ENCODE measurements at regions not wholly inside any gene's neighbourhood (a gene's known extent, or its start where the extent isn't known, plus 50 kb on each side); places are given as distances from the start of the nearest gene placed in this dataset.

DNA sequence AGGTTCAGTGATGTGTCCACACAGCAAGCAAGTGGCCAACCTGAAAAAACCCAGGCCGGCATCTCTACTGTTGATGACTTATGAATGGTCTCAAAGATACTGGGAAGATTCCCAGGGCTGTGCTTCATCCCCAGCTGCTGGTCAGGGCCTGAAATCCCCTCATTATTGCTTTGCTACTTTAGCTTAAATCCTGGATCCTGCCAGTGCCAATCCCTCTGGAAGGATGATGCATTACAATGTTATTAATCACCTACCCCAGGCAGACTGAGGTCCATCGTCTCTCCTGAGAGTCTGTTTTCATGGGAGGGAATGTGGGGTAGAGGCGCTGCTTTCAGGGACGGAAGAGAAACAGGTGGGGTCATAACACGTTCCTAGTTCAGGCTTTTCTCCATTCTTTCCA, 371.6 kb downstream of the RPS24 start:
- no peaks in the 10 kb centered on the region for H3K36me3 ChIP-seq (replicated peaks in 1 of 2; ENCODE audit: control insufficient read depth in 1 of 2, insufficient read depth in 2 of 2, low read length in 1 of 2)
- H3K27ac ChIP-seq (ENCODE audit: low read depth in 2 of 2, low read length in 1 of 2): no peak overlapping the region
- no peaks in the 10 kb centered on the region for H3K79me2 ChIP-seq (ENCODE audit: insufficient read depth)
- H3K9me2 ChIP-seq: no peaks in the 10 kb centered on the region
- H4K20me1 ChIP-seq (ENCODE audit: insufficient read depth): no peaks in the 10 kb centered on the region
- no peak for TF ChIP-seq MEF2A (IDR thresholded peaks at IDR 0.05; ENCODE audit: borderline replicate concordance, low read depth)
- TF ChIP-seq, protein P1, sequence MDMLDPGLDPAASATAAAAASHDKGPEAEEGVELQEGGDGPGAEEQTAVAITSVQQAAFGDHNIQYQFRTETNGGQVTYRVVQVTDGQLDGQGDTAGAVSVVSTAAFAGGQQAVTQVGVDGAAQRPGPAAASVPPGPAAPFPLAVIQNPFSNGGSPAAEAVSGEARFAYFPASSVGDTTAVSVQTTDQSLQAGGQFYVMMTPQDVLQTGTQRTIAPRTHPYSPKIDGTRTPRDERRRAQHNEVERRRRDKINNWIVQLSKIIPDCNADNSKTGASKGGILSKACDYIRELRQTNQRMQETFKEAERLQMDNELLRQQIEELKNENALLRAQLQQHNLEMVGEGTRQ (IDR thresholded peaks at IDR 0.05; ENCODE audit: borderline replicate concordance, low read depth, low read length): no peak
- no peak for TF ChIP-seq TAF1 (IDR thresholded peaks at IDR 0.05; ENCODE audit: borderline replicate concordance, low read depth, low read length)
- TF ChIP-seq, protein P2, sequence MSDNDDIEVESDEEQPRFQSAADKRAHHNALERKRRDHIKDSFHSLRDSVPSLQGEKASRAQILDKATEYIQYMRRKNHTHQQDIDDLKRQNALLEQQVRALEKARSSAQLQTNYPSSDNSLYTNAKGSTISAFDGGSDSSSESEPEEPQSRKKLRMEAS (IDR thresholded peaks at IDR 0.05; ENCODE audit: low read depth): no peak
- TF ChIP-seq, protein P3, sequence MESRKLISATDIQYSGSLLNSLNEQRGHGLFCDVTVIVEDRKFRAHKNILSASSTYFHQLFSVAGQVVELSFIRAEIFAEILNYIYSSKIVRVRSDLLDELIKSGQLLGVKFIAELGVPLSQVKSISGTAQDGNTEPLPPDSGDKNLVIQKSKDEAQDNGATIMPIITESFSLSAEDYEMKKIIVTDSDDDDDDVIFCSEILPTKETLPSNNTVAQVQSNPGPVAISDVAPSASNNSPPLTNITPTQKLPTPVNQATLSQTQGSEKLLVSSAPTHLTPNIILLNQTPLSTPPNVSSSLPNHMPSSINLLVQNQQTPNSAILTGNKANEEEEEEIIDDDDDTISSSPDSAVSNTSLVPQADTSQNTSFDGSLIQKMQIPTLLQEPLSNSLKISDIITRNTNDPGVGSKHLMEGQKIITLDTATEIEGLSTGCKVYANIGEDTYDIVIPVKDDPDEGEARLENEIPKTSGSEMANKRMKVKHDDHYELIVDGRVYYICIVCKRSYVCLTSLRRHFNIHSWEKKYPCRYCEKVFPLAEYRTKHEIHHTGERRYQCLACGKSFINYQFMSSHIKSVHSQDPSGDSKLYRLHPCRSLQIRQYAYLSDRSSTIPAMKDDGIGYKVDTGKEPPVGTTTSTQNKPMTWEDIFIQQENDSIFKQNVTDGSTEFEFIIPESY (IDR thresholded peaks at IDR 0.05; ENCODE audit: borderline replicate concordance, low read depth): no peak
- no peak for TF ChIP-seq JUND (IDR thresholded peaks at IDR 0.05)
- TF ChIP-seq, protein P4, sequence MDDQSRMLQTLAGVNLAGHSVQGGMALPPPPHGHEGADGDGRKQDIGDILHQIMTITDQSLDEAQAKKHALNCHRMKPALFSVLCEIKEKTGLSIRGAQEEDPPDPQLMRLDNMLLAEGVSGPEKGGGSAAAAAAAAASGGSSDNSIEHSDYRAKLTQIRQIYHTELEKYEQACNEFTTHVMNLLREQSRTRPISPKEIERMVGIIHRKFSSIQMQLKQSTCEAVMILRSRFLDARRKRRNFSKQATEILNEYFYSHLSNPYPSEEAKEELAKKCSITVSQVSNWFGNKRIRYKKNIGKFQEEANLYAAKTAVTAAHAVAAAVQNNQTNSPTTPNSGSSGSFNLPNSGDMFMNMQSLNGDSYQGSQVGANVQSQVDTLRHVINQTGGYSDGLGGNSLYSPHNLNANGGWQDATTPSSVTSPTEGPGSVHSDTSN (IDR thresholded peaks at IDR 0.05): no peak
- no peak for TF ChIP-seq RXRA (IDR thresholded peaks at IDR 0.05; ENCODE audit: borderline replicate concordance, low read depth)
- no peak for TF ChIP-seq ELF1 (IDR thresholded peaks at IDR 0.05)
- H3F3A ChIP-seq (replicated peaks; ENCODE audit: insufficient read depth): no peaks in the 10 kb centered on the region
- peaks cover 0 to 60% of the 10 kb centered on the region in 2 experiments; a peak in 2 of 4 replicates for H3K4me1 ChIP-seq (ENCODE audit: control insufficient read depth in 1 of 2, insufficient read depth in 2 of 2, low read depth in 1 of 2, low read length in 1 of 2)
- no peak overlapping the region for H3K9ac ChIP-seq
- POLR2A ChIA-PET: no interaction called here
- 64% methylated on average over 5 of the region's 5 CpGs for WGBS (ENCODE audit: low lambda C conversion rate)
- H3K4me2 ChIP-seq: no peak overlapping the region
- no peak for DNase-seq
- H3K4me3 ChIP-seq (ENCODE audit: low read depth in 2 of 2, low read length in 1 of 2): no peak overlapping the region
- no peak overlapping the region for H2AFZ ChIP-seq (ENCODE audit: low read depth)
- H3K27me3 ChIP-seq (ENCODE audit: insufficient read depth): no peaks in the 10 kb centered on the region
- CTCF ChIA-PET: interaction anchor here (0.8 kb wide), 1 partner anchor 194 kb away, joined by 4 read pairs; no protein-coding TSS in a partner anchor
- H3K9me3 ChIP-seq: no peaks in the 10 kb centered on the region

DNA sequence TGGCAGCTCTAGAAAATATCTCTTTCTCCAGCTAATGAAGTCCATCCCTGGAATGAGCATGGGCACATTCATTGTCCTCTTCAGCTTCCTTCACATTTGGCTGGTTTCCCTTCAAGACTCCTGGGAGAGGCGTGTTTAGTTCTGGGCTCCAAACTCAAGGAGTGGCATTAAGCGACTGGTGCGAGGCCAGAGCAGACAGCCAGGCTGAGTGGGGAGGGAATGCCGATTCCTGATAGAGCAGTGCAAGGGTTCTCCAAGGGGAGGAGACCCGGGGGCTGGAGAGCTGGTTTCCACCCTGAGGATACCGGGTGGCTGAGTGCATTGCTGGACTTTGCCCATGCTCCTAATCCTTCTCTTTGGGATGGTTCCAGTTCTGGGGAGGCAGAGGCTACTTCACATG, 372.1 kb downstream of the RPS24 start:
- Histone ChIP-seq H3K4me1 (ENCODE audit: control insufficient read depth in 1 of 2, insufficient read depth in 2 of 2, low read depth in 1 of 2, low read length in 1 of 2) (peaks cover 0 to 64% of the 10 kb centered on the region in 2 experiments; a peak in 2 of 4 replicates), H3K9me3 (no peaks in the 10 kb centered on the region), H3K9ac (no peak overlapping the region), H3K36me3 (replicated peaks in 1 of 2; ENCODE audit: control insufficient read depth in 1 of 2, insufficient read depth in 2 of 2, low read length in 1 of 2) (no peaks in the 10 kb centered on the region), H3K4me3 (ENCODE audit: low read depth in 2 of 2, low read length in 1 of 2) (no peak overlapping the region), H3K79me2 (ENCODE audit: insufficient read depth) (no peaks in the 10 kb centered on the region), H4K20me1 (ENCODE audit: insufficient read depth) (no peaks in the 10 kb centered on the region), H3K9me2 (no peaks in the 10 kb centered on the region), H2AFZ (ENCODE audit: low read depth) (no peak overlapping the region), H3K4me2 (no peak overlapping the region), H3F3A (replicated peaks; ENCODE audit: insufficient read depth) (no peaks in the 10 kb centered on the region), H3K27ac (ENCODE audit: low read depth in 2 of 2, low read length in 1 of 2) (peak overlapping the region in 1 of 2 experiments; percentile 19; a peak in 1 of 4 replicates), H3K27me3 (ENCODE audit: insufficient read depth) (no peaks in the 10 kb centered on the region)
- ChIA-PET CTCF (interaction anchor here (0.8 kb wide), 1 partner anchor 195 kb away, joined by 4 read pairs; no protein-coding TSS in a partner anchor), POLR2A (no interaction called here)
- DNase-seq: no peak
- WGBS (ENCODE audit: low lambda C conversion rate): 82% methylated on average over 6 of the region's 6 CpGs
- TF ChIP-seq CHD2 (IDR thresholded peaks at IDR 0.05; ENCODE audit: low read length, partially characterized antibody): no peak
- TF ChIP-seq, protein P5, sequence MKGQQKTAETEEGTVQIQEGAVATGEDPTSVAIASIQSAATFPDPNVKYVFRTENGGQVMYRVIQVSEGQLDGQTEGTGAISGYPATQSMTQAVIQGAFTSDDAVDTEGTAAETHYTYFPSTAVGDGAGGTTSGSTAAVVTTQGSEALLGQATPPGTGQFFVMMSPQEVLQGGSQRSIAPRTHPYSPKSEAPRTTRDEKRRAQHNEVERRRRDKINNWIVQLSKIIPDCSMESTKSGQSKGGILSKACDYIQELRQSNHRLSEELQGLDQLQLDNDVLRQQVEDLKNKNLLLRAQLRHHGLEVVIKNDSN (IDR thresholded peaks at IDR 0.05; ENCODE audit: borderline replicate concordance, low read depth): no peak
- TF ChIP-seq NRF1 (IDR thresholded peaks at IDR 0.05; ENCODE audit: low read depth, low read length): no peak
- no peak for TF ChIP-seq SMC3 (IDR thresholded peaks at IDR 0.05; ENCODE audit: low read depth, low read length)
- no peak for TF ChIP-seq EZH2phosphoT487 (IDR thresholded peaks at IDR 0.05; ENCODE audit: borderline replicate concordance, low read depth)
- TF ChIP-seq, protein P1 (IDR thresholded peaks at IDR 0.05; ENCODE audit: borderline replicate concordance, low read depth, low read length): no peak
- no peak for TF ChIP-seq RFX5 (IDR thresholded peaks at IDR 0.05; ENCODE audit: low read length)
- no peak for TF ChIP-seq FOXJ3 (CRISPR knock-in tag; IDR thresholded peaks at IDR 0.05)
- TF ChIP-seq, protein P2 (IDR thresholded peaks at IDR 0.05; ENCODE audit: low read depth): no peak
- no peak for TF ChIP-seq TCF12 (IDR thresholded peaks at IDR 0.05)
- no peak for TF ChIP-seq GABPA (IDR thresholded peaks at IDR 0.05; ENCODE audit: low read depth)
